Hepatocyte (in vitro differentiated cells): ENCODE measurements at regions not wholly inside any gene's neighbourhood (a gene's known extent, or its start where the extent isn't known, plus 50 kb on each side); places are given as distances from the start of the nearest gene placed in this dataset.

Source experiments
- DNase-seq: peaks from one replicate; pipeline ENCODE4 v3.0.0-alpha.2; 2016; ENCODE audit warnings: low spot score
- H2AFZ ChIP-seq: fragments of 200-600 bp; sonication (generic); 2 replicates; pipeline ENCODE4 v1.6.0; 2016; ENCODE audit warnings: antibody characterized with exemption, mild to moderate bottlenecking
- H3K27ac ChIP-seq: fragments of 200-600 bp; sonication (generic); 2 replicates; pipeline ENCODE4 v1.5.1; 2016; ENCODE audit warnings: mild to moderate bottlenecking
- H3K27me3 ChIP-seq: fragments of 200-600 bp; sonication (generic); 2 replicates; pipeline ENCODE4 v1.6.1; 2016
- H3K36me3 ChIP-seq: fragments of 200-600 bp; sonication (generic); replicated peaks from 2 replicates; pipeline ENCODE4 v1.5.1; 2016; ENCODE audit warnings: low read depth; ENCODE audit not compliant: insufficient read depth
- H3K4me1 ChIP-seq: fragments of 200-600 bp; sonication (generic); 2 replicates; pipeline ENCODE4 v1.5.1; 2016; ENCODE audit warnings: mild to moderate bottlenecking, moderate library complexity; ENCODE audit not compliant: insufficient read depth
- H3K4me2 ChIP-seq: fragments of 200-600 bp; sonication (generic); 2 replicates; pipeline ENCODE4 v1.6.0; 2016
- H3K4me3 ChIP-seq: fragments of 200-600 bp; sonication (generic); 2 replicates; pipeline ENCODE4 v1.5.1; 2016; ENCODE audit warnings: mild to moderate bottlenecking
- H3K79me2 ChIP-seq: fragments of 200-600 bp; sonication (generic); 2 replicates; pipeline ENCODE4 v1.6.0; 2017; ENCODE audit warnings: mild to moderate bottlenecking
- H3K9me2 ChIP-seq: fragments of 200-600 bp; sonication (generic); replicated peaks from 2 replicates; pipeline ENCODE4 v1.6.0; 2017; ENCODE audit warnings: mild to moderate bottlenecking; ENCODE audit not compliant: insufficient read depth
- H3K9me3 ChIP-seq: fragments of 200-600 bp; sonication (generic); 2 replicates; pipeline ENCODE4 v1.5.1; 2016; ENCODE audit warnings: low read depth, mild to moderate bottlenecking
- H4K20me1 ChIP-seq: fragments of 200-600 bp; sonication (generic); 2 replicates; pipeline ENCODE4 v1.6.0; 2016; ENCODE audit warnings: mild to moderate bottlenecking; ENCODE audit not compliant: insufficient read depth, poor library complexity, severe bottlenecking
- EZH2 ChIP-seq: fragments of 200-600 bp; sonication (generic); IDR thresholded peaks from 2 replicates; pipeline ENCODE4 v1.6.1; 2016; ENCODE audit warnings: antibody characterized with exemption, mild to moderate bottlenecking, borderline replicate concordance
- EZH2phosphoT487 ChIP-seq: fragments of 200-600 bp; sonication (generic); IDR thresholded peaks from one replicate; pipeline ENCODE4 v1.6.1; 2018; ENCODE audit warnings: antibody characterized with exemption, mild to moderate bottlenecking, low read depth, moderate library complexity; ENCODE audit not compliant: unreplicated experiment, severe bottlenecking
- WGBS: methylation state at CpG from one replicate; pipeline ENCODE4 v1.1.6; 2016; ENCODE audit warnings: low lambda C conversion rate; ENCODE audit errors: missing lambda C conversion rate; 5-methylcytosine and 5-hydroxymethylcytosine counted together
- TF ChIP-seq, protein P1 (sequence below): fragments of 200-600 bp; sonication (generic); IDR thresholded peaks from 2 replicates; pipeline ENCODE4 v1.5.1; 2016; ENCODE audit warnings: antibody characterized with exemption, mild to moderate bottlenecking; ENCODE audit not compliant: poor library complexity

DNA sequence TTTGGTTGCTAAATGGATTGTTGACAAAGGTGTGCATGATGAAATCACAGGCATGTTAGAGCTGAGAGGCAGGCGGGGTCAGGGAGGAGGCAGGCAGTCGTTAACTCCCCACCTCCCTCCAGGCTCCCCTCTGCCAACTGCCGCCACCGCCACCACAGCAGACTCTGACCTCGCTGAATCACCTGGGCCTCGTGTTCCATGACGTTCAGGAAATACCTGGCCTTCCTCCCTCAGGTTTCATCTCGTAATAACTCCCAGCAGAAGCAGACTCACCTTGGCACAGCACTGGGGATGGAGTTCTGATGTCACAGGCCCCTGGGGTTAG, 198.5 kb downstream of the KATNAL1 start:
- no peaks in the 10 kb centered on the region for H3K79me2 ChIP-seq
- WGBS: 37% methylated on average over 8 of the region's 8 CpGs
- peak; percentile 92 for DNase-seq
- TF ChIP-seq EZH2: no peak
- TF ChIP-seq, protein P1, sequence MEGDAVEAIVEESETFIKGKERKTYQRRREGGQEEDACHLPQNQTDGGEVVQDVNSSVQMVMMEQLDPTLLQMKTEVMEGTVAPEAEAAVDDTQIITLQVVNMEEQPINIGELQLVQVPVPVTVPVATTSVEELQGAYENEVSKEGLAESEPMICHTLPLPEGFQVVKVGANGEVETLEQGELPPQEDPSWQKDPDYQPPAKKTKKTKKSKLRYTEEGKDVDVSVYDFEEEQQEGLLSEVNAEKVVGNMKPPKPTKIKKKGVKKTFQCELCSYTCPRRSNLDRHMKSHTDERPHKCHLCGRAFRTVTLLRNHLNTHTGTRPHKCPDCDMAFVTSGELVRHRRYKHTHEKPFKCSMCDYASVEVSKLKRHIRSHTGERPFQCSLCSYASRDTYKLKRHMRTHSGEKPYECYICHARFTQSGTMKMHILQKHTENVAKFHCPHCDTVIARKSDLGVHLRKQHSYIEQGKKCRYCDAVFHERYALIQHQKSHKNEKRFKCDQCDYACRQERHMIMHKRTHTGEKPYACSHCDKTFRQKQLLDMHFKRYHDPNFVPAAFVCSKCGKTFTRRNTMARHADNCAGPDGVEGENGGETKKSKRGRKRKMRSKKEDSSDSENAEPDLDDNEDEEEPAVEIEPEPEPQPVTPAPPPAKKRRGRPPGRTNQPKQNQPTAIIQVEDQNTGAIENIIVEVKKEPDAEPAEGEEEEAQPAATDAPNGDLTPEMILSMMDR: no peak
- TF ChIP-seq EZH2phosphoT487: no peak
- H3K27ac ChIP-seq: peak overlapping the region; percentile 92
- no peaks in the 10 kb centered on the region for H4K20me1 ChIP-seq
- H2AFZ ChIP-seq: no peak overlapping the region
- no peaks in the 10 kb centered on the region for H3K27me3 ChIP-seq
- no peaks in the 10 kb centered on the region for H3K36me3 ChIP-seq
- no peaks in the 10 kb centered on the region for H3K9me2 ChIP-seq
- no peak overlapping the region for H3K4me2 ChIP-seq
- peaks cover 32% of the 10 kb centered on the region for H3K4me1 ChIP-seq
- no peaks in the 10 kb centered on the region for H3K9me3 ChIP-seq
- H3K4me3 ChIP-seq: no peak overlapping the region

DNA sequence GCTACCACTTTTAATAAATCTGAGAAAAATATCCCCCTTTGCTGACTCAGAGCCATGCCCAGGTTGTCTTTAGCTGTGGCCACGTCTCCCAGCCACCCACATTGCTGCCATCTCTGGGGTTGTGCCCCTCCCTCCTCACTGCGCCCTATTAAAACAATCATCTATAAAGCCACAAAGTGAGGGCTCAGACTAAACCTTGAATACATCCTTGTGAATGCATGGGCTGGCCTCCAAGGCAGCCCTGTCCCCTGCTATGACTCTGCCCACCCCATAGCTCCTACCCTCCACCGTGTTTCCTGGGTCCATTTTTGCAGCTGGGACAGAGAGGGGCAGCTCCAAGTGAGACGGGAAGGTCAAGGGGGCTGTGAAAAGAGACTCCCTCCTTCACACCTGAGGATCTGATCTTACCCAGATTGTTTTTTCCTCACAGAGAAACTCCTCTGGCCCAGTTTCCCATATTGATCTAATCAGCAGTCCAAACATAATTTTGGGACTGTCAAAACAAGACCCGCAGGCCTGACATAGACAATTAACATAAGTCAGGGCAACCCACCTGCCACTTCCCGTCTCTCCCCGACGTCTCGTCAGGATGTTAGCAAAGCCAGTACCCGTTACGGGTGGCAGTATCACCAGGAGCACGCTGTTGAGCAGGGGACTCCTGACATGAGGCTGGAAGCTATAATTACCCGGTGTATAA, 199.0 kb downstream of the KATNAL1 start:
- H3K36me3 ChIP-seq: no peaks in the 10 kb centered on the region
- H3K79me2 ChIP-seq: no peaks in the 10 kb centered on the region
- H3K27ac ChIP-seq: peak overlapping the region; percentile 89
- WGBS: 64% methylated on average over 13 of the region's 13 CpGs
- H3K27me3 ChIP-seq: no peaks in the 10 kb centered on the region
- H3K4me1 ChIP-seq: peaks cover 27% of the 10 kb centered on the region
- no peak overlapping the region for H2AFZ ChIP-seq
- H3K4me2 ChIP-seq: peak overlapping the region; percentile 41
- H3K9me2 ChIP-seq: no peaks in the 10 kb centered on the region
- H3K4me3 ChIP-seq: no peak overlapping the region
- TF ChIP-seq, protein P1: no peak
- no peak for TF ChIP-seq EZH2phosphoT487
- no peak for TF ChIP-seq EZH2
- no peaks in the 10 kb centered on the region for H3K9me3 ChIP-seq
- H4K20me1 ChIP-seq: no peaks in the 10 kb centered on the region
- no peak for DNase-seq

DNA sequence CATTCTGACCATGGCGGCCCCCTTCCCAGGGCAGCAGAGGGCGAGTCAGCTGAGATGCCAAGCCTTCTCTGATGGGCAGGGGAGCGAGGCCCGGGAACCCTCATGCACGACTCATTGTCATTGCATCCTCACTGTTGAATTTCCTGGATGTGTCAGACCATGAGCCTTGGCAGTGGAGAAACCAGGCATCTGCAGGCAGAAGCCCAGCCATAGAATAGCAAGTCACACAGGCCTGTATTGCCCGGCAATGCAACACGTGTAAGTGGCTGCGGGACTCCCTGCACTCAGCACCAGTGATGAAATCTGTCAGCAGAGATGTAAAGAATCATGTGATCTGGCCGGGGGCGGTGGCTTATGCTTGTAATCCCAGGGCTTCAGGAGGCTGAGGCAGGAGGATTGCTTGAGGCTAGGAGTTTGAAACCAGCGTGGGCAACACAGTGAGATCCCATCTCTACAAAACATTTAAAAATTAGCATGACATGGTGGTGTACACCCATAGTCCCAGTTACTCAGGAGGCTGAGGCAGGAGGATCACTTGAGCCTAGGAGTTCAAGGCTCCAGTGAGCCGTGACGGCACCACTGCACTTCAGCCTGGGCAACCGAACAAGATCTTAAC, 199.7 kb downstream of the KATNAL1 start:
- H3K79me2 ChIP-seq: no peaks in the 10 kb centered on the region
- H3K9me2 ChIP-seq: no peaks in the 10 kb centered on the region
- H3K4me3 ChIP-seq: no peak overlapping the region
- TF ChIP-seq EZH2 (no peak), EZH2phosphoT487 (no peak)
- TF ChIP-seq, protein P1: no peak
- DNase-seq: no peak
- H2AFZ ChIP-seq: no peak overlapping the region
- H3K4me2 ChIP-seq: no peak overlapping the region
- WGBS: 93% methylated on average over 14 of the region's 14 CpGs
- no peaks in the 10 kb centered on the region for H3K27me3 ChIP-seq
- H3K27ac ChIP-seq: peak overlapping the region; percentile 89
- H3K36me3 ChIP-seq: no peaks in the 10 kb centered on the region
- H4K20me1 ChIP-seq: no peaks in the 10 kb centered on the region
- H3K4me1 ChIP-seq: peaks cover 24% of the 10 kb centered on the region
- H3K9me3 ChIP-seq: no peaks in the 10 kb centered on the region
